ENCODE measurements at regions not wholly inside any gene's neighbourhood (a gene's known extent, or its start where the extent isn't known, plus 50 kb on each side); places are given as distances from the start of the nearest gene placed in this dataset.

DNA sequence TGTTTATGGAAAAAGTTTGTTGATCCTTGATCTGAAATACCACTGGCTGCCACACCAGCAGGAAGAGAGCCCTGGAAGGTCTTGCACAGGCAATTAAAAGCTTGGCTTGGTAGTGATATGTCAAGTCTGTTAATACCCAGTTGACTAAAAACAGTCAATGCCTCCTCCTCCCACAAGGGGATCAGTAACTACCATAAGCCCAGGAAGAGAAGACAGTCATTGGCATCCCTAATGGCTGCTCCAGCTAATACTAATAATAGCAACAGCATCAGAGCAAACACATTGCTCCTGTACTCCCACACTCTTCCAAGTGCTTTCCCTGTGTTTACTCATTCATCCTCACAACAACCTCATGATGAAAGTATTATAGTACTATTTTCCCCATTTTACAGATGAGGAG is 528.6 kb downstream of the TAFA4 start:
- TF ChIP-seq, protein P1, sequence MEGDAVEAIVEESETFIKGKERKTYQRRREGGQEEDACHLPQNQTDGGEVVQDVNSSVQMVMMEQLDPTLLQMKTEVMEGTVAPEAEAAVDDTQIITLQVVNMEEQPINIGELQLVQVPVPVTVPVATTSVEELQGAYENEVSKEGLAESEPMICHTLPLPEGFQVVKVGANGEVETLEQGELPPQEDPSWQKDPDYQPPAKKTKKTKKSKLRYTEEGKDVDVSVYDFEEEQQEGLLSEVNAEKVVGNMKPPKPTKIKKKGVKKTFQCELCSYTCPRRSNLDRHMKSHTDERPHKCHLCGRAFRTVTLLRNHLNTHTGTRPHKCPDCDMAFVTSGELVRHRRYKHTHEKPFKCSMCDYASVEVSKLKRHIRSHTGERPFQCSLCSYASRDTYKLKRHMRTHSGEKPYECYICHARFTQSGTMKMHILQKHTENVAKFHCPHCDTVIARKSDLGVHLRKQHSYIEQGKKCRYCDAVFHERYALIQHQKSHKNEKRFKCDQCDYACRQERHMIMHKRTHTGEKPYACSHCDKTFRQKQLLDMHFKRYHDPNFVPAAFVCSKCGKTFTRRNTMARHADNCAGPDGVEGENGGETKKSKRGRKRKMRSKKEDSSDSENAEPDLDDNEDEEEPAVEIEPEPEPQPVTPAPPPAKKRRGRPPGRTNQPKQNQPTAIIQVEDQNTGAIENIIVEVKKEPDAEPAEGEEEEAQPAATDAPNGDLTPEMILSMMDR (IDR thresholded peaks at IDR 0.05): no peak
- no peak for TF ChIP-seq POLR2AphosphoS5 (IDR thresholded peaks at IDR 0.05; ENCODE audit: insufficient read depth in 1 of 2, low read depth in 1 of 2)

Measured in vagina (tissue), 2 donors.